ENCODE measurements at regions not wholly inside any gene's neighbourhood (a gene's known extent, or its start where the extent isn't known, plus 50 kb on each side); places are given as distances from the start of the nearest gene placed in this dataset.

DNA sequence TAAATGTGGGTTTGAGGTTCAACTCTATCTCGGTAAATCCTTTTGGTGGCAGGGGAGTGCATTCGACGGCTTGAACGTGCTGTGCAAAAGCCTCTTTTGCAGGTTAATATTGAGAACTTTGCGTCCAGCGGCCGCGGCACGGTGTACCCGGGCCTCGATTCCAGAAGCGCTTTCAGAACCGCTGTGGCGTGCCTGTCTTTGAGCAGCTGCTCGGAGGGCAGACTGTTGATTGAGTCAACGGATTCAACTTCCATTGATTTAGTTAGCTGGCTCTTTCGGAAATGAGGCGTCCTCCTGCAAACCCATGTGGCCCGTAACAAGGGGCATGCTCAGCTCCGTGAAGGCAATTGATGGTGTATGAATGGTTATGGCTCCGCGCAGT is 1247.8 kb downstream of the BRD1 start:
- no peak for DNase-seq

DNA sequence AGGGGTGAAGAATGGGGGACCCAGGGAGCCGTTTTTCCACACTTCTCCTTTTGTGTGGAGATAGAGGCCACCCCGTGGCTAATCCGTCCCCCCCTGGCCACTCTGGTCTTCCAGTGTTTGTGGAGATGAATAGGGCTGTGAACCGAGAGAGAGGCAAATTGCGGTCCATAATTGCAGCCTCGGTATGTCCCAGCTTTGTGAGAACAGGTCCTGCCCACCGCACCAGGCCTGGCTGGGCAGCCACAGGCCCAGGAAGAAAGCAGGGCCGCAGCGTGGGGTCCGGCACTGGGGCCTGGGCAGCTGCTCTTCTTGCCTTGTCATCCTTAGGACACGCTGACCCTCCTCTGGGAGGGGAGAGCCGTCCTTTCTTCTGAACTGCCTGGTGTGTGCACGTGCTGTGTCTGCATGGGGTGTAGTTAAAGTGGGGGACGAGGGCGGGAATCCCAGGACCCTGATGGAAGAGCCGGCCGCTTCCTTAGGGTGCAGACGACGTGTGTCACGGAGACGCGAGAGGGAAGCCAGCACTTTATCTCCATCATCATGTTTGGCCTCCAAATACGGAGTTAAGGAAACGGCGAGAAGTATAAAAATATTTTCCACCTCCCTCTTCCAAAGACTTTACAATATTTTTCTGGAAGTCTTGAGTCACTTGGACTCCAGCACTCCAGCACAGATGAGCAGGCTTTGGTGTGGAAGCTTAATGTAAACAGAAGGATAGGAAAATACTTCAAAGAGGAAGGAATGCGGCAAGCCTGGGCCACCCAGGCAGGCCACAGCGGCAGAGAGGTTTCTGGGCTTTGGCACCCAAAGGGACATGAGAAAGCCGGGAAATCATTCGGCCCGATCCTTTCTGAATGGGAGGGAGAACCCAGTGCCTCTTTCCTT is 1248.4 kb downstream of the BRD1 start:
- DNase-seq: no peak

GRCh38 chr22:48578138-48579042 is 1249.3 kb downstream of the BRD1 start:
- DNase-seq: no peak

GRCh38 chr22:48577691-48578090 is 1250.0 kb downstream of the BRD1 start:
- DNase-seq: no peak

DNA sequence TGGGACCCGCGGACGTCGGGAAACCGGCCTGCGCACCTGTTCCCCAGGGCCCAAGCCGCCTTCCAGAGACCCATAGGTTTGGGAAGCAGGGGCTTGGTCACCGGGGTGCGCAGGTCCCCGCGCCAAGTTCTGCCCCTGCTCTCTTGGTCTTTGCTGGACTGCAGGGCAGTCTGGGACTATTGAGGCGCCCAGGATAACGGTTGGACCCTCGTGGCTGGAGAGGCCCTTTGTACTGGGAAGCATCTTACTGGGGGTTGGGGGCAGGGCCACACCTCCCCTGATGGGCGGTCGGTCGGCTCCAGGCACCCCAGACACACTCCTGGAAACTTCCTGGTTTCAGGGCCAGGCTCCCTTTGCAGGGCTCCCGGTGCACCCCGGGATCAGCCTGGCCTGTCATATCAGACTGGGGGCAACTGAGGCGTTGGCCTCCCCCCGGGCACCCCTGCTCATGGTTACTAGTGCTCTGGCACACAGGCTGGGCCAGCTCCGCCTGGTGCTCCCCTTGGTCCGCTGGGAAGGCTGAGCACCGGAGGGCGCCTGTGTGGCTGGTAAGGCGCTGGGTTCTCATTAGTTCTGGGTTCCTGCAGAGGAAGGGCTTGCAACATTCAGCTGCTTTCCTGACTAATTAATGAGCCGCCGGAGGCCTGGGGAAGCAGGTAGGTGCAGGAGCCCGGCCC is 1250.5 kb downstream of the BRD1 start:
- DNase-seq: no peak

- no peak for DNase-seq
Observed at GRCh38 chr22:48576333-48577013, 1251.2 kb downstream of the BRD1 start.

DNA sequence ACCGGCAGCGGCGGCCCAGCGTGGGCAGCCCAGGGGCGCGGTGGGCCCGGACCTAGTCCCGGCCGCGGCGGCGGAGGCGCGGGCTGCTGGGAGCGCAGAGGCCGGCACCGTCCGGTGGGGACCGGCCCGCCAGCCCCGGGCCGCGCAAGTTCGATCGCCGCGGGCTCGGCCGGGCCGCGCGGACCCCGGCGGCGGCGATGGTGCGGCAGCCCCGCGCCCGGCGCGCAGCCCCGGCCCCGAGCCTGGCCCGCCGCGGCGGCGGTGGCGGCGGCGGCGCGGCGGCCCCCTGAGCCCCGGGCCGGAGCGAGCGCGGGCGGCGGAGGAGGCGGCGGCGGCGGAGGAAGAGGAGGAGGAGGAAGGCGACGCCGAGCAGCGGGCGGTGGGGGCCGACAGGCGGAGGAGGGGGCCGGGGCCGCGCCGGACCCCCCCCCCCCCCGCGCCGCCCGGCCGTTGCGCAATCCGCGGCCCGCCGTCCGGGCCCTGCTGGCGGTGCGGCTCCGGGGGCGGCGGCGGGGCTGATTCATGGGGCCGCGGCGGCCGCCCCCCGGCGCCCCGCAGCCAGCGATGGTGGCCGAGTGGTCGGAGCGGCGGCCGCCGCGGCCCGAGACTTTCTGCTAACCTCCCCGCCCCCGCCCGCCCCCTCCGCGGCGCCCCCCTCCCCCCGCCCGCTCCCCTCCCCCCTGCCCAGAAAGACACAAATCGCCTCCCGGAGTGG is 1251.9 kb downstream of the BRD1 start:
- DNase-seq: no peak

- DNase-seq: no peak
Observed at GRCh38 chr22:48574776-48575617, 1252.7 kb downstream of the BRD1 start.

DNA sequence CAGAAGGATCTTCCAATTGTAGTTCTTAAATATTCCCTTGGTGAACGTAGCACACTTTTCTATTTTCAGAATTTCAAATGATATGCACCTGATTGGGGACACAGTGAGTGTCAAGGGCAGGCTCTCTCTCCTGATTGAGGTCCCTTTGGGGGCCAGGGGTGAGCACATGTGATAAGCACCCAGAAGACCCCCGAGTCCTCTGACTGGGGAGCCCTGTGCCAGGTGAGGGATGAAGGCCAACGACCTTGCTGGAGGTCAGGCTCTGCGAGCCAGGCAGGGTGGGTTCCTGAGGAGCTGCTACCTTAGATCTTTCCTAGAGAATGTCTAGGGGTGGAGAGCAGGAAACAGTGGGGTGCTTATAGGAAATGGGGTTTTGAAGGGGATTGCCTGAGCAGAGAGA is 1253.9 kb downstream of the BRD1 start:
- no peak for DNase-seq

DNA sequence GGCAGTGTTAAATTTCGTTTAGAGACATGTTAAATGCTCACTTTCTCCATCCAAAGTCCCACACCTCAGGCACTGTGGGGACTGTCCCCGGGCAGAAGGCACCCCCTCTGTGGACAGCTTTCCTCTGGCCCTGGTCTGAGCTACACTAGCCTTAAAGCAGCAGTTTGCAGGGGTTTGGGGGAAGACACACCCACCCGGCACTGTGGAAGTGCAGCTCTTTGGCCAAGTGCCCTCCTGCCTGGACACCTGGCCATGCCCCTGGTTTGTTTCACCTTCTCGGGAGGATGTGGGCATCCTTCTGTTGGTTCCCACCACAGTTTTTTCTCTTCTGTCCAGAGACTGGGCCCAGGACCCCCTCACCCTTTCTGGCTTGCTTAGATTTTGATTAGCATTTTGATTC is 1254.7 kb downstream of the BRD1 start:
- no peak for DNase-seq

DNA sequence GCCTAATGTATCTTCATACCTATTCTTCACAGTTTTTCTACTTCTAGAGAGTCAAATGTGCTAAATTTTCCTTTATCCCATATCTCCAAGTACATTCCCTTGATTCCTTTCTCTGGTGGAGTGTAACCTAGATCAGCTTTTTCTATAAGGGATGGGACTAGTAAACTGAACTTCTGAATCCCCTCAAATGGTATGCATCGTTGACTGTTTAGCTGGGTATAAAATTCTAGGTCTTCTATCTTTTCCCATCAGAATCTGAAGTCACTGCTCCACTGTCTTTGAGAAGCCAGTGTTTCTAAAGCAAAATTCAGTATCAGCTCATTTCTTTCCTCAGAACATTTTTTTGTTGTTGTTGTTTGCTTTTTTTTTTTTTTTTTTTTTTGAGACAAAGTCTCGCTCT is 1256.8 kb downstream of the BRD1 start:
- DNase-seq: no peak

GRCh38 chr22:48569476-48570233 is 1258.0 kb downstream of the BRD1 start:
- no peak for DNase-seq

GRCh38 chr22:48568736-48569330 is 1258.8 kb downstream of the BRD1 start:
- DNase-seq: no peak

DNA sequence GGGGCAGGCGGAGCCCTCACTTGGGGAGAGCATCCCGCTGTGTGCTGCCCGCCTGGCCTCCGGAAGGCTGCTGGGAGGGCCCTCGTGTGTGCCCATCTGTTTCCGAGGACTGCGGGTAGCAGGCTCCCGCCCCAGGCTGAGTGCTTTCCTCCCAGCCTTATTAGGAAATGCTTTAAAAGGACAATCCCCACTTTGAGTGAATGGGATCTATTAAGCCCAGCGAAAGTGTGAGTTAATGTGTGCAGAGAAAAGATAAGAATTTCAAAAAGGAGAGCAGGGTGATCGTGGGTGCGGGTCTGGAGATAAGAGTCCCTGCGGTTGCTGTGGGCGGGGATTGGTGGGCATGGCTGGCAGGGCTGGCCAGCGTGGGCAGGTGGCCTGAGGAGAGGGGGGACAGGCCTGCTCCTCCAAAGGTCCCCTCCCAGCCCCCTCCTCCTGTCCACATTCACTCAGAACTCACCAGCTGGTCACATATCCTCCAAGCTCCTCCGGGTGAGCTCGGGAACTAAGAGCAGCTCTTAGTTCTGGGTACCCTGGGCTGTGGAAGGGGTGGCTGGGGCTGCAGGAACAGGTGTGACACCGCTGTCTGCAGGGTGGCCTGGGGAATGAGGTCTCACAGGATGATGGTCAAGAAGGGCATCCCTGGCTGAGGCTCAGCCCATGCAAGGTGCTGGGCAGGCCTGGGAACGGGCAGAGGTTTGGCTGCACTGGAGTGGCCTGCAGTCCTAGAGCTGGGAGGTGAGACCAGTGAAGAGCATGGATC is 1260.3 kb downstream of the BRD1 start:
- DNase-seq: no peak

DNA sequence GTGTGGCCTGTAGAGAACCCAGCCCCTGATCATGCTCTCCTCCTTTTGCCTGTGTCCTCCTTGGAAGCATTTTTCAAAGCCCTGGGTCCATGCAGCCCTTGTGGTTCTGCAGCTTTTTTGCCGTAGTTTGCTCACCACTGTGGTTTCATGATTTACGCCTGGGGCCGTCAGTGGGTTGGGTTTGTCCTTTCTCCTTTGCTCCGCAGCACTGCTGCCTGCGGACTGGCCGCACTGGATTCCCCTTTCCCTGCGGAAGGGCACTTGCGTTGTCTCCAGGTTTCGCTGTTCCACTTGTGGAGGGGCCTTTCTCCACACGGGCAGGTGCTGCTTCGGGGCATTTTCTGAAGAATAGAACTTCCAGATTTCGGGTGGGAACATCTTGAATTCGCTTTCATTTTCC is 1260.9 kb downstream of the BRD1 start:
- no peak for DNase-seq

- no peak for DNase-seq
Observed at GRCh38 chr22:48565901-48566501, 1261.7 kb downstream of the BRD1 start.

DNA sequence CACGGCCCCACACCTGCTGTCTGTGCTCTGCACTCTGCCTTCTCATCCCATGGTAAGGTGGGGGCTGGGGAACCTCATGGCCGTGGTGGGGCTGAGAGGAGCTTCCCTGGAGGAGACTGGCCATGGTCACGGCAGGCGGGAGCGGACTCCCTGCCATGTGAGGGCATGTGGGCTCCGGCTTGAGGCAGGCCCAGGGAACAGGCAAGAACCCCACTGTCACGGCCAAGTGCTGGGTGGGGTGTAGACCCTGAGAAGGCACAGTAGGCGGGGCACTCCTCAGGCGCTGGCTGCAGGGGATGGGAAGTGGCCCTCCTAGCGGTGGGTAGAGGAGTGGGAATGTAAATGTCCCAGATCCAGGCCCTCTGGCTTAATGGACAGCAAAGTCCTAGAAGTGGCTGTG is 1262.7 kb downstream of the BRD1 start:
- no peak for DNase-seq

DNA sequence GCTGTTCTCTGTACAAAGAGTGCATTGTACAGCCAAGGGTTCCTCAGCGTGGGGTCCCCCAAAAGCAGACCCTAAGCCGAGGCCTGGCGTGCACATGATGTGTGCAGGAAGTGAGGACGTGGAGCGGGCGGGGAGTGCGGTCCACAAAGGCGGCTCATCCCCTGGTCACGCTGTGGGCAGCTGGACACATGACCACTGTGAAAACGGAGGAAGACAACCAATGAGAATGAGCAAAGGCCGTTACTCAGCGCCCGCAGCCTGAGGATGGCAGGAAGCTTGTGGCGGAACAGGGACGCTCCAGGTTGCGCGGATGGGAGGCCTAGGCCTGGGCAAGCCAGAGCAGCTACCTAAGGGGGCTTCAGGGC is 1263.7 kb downstream of the BRD1 start:
- DNase-seq: no peak

Measured in NCI-H1048 (cell line).